ENCODE measurements at regions not wholly inside any gene's neighbourhood (a gene's known extent, or its start where the extent isn't known, plus 50 kb on each side); places are given as distances from the start of the nearest gene placed in this dataset.
"Not testable (repeated sequence)": the region's sequence is repeated elsewhere in the genome, so short reads cannot be mapped to it uniquely, and the experiment has no call there.

- no peak for DNase-seq
These were observed 523.6 kb downstream of the GRIN2A start for GRCh38 chr16:9658586-9658985.

GRCh38 chr16:9660898-9661297 lies 521.3 kb downstream of the GRIN2A start:
- DNase-seq, result no peak

GRCh38 chr16:9661336-9662017 lies 520.8 kb downstream of the GRIN2A start:
- DNase-seq, result no peak

- DNase-seq, result no peak
These were observed 518.6 kb downstream of the GRIN2A start for GRCh38 chr16:9663588-9663987.

GRCh38 chr16:9665851-9666271 lies 516.4 kb downstream of the GRIN2A start:
- DNase-seq, result no peak

- no peak for DNase-seq
These were observed 515.3 kb downstream of the GRIN2A start for GRCh38 chr16:9666834-9667480.

GRCh38 chr16:9670033-9670432 lies 512.2 kb downstream of the GRIN2A start:
- DNase-seq, result no peak

- not testable (repeated sequence) for DNase-seq
These were observed 511.6 kb downstream of the GRIN2A start for GRCh38 chr16:9670616-9671015.

GRCh38 chr16:9676560-9677300 lies 505.5 kb downstream of the GRIN2A start:
- DNase-seq, result not testable (repeated sequence)

GRCh38 chr16:9677301-9677653 lies 505.0 kb downstream of the GRIN2A start:
- DNase-seq, result no peak

- no peak for DNase-seq
These were observed 502.9 kb downstream of the GRIN2A start for GRCh38 chr16:9679213-9679767.

- no peak for DNase-seq
These were observed 502.1 kb downstream of the GRIN2A start for GRCh38 chr16:9680019-9680655.

GRCh38 chr16:9680968-9681367 lies 501.3 kb downstream of the GRIN2A start:
- no peak for DNase-seq

- no peak for DNase-seq
These were observed 500.7 kb downstream of the GRIN2A start for GRCh38 chr16:9681508-9681907.

GRCh38 chr16:9682320-9682719 lies 499.9 kb downstream of the GRIN2A start:
- no peak for DNase-seq

- no peak for DNase-seq
These were observed 498.6 kb downstream of the GRIN2A start for GRCh38 chr16:9683677-9684076.

GRCh38 chr16:9687737-9688319 lies 494.4 kb downstream of the GRIN2A start:
- DNase-seq, result no peak

- DNase-seq, result no peak
These were observed 492.6 kb downstream of the GRIN2A start for GRCh38 chr16:9689597-9689996.

GRCh38 chr16:9695152-9695551 lies 487.1 kb downstream of the GRIN2A start:
- DNase-seq, result no peak
